IMR-90 (cell line): ENCODE measurements at regions not wholly inside any gene's neighbourhood (a gene's known extent, or its start where the extent isn't known, plus 50 kb on each side); places are given as distances from the start of the nearest gene placed in this dataset.

Experiments
- CEBPB ChIP-seq: IDR thresholded peaks from 2 replicates; pipeline ENCODE4 v1.6.1; 2012; ENCODE audit warnings: low read depth, low read length, improper control_type of control experiment
- CHD1 ChIP-seq: IDR thresholded peaks from 2 replicates; pipeline ENCODE4 v1.6.1; 2012; ENCODE audit warnings: low read depth, low read length, improper control_type of control experiment
- FOS ChIP-seq: fragments of 150-350 bp; IDR thresholded peaks from 2 replicates; pipeline ENCODE4 v1.6.1; 2016; ENCODE audit warnings: low read depth, low read length
- POLR2A ChIP-seq: IDR thresholded peaks from 2 replicates; pipeline ENCODE4 v1.6.1; 2012; ENCODE audit warnings: mild to moderate bottlenecking, low read depth, low read length
- RCOR1 ChIP-seq: IDR thresholded peaks from 2 replicates; pipeline ENCODE4 v1.6.1; 2012; ENCODE audit warnings: mild to moderate bottlenecking, low read length, improper control_type of control experiment; ENCODE audit not compliant: insufficient replicate concordance
- SMC3 ChIP-seq: fragments of 150-350 bp; IDR thresholded peaks from 2 replicates; pipeline ENCODE4 v1.6.1; 2016; ENCODE audit warnings: low read depth, mild to moderate bottlenecking, antibody characterized with exemption, low read length, moderate library complexity
- TF ChIP-seq, protein P1 (sequence below): conservative IDR thresholded peaks from 2 replicates; pipeline ENCODE4 v1.5.1; 2012; ENCODE audit warnings: mild to moderate bottlenecking, low read depth, low read length, improper control_type of control experiment

GRCh38 chr18:30810580-30810979, 232.0 kb downstream of the DSC3 start:
- TF ChIP-seq POLR2A = no peak
- TF ChIP-seq, protein P1, sequence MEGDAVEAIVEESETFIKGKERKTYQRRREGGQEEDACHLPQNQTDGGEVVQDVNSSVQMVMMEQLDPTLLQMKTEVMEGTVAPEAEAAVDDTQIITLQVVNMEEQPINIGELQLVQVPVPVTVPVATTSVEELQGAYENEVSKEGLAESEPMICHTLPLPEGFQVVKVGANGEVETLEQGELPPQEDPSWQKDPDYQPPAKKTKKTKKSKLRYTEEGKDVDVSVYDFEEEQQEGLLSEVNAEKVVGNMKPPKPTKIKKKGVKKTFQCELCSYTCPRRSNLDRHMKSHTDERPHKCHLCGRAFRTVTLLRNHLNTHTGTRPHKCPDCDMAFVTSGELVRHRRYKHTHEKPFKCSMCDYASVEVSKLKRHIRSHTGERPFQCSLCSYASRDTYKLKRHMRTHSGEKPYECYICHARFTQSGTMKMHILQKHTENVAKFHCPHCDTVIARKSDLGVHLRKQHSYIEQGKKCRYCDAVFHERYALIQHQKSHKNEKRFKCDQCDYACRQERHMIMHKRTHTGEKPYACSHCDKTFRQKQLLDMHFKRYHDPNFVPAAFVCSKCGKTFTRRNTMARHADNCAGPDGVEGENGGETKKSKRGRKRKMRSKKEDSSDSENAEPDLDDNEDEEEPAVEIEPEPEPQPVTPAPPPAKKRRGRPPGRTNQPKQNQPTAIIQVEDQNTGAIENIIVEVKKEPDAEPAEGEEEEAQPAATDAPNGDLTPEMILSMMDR = no peak
- TF ChIP-seq CHD1 = no peak
- TF ChIP-seq CEBPB = no peak
- TF ChIP-seq SMC3 = no peak
- TF ChIP-seq RCOR1 = no peak
- no peak for TF ChIP-seq FOS
